Panc1 (cell line): ENCODE measurements at regions not wholly inside any gene's neighbourhood (a gene's known extent, or its start where the extent isn't known, plus 50 kb on each side); places are given as distances from the start of the nearest gene placed in this dataset.

Experiments used
- ATAC-seq: fragments of 200-7000 bp; cut with Tn5 transposase; 2 replicates; pipeline ENCODE4 v1.9.1; 2020; ENCODE audit warnings: mild to moderate bottlenecking, moderate library complexity
- BruUV-seq: library from RNA; stranded (reverse); fragments of 400-500 nt; replicated peaks from 2 replicates; lab custom pipeline; 2021; lab: Mats Ljungman, UMichigan
- CTCF ChIA-PET: fragments of 300-600 bp; sonication (Branson Sonifier 250); formaldehyde crosslinking; loops from one replicate; lab custom pipeline; 2022; ENCODE audit warnings: antibody characterized with exemption; lab: Charles Lee
- POLR2A ChIA-PET: fragments of 300-600 bp; sonication (Branson Sonifier 250); formaldehyde crosslinking; loops from one replicate; lab custom pipeline; 2022; ENCODE audit warnings: antibody characterized with exemption; lab: Charles Lee
- DNase-seq: peaks from one replicate; pipeline ENCODE4 v3.0.0-alpha.2; 2010; ENCODE audit warnings: low read depth, low spot score
- H3K27ac ChIP-seq: 2 replicates; pipeline ENCODE4 v1.5.1; 2011; ENCODE audit warnings: mild to moderate bottlenecking, low read length, inconsistent platforms
- H3K27me3 ChIP-seq: fragments of 200-500 bp; sonication (Bioruptor generic); 2 replicates; pipeline ENCODE4 v1.6.0; 2014; ENCODE audit warnings: low read length, inconsistent platforms; ENCODE audit not compliant: control insufficient read depth, insufficient read depth
- H3K36me3 ChIP-seq: fragments of 200-500 bp; sonication (Bioruptor generic); 2 replicates; pipeline ENCODE4 v1.5.1; 2014; ENCODE audit warnings: inconsistent platforms, mild to moderate bottlenecking, low read length, moderate library complexity; ENCODE audit not compliant: control insufficient read depth, insufficient read depth
- H3K4me1 ChIP-seq: 2 replicates; pipeline ENCODE4 v1.5.1; 2011; ENCODE audit warnings: inconsistent platforms, mild to moderate bottlenecking, low read length, moderate library complexity; ENCODE audit not compliant: control insufficient read depth, insufficient read depth
- H3K4me3 ChIP-seq, 2 experiments: 2 replicates each; pipeline ENCODE4 v1.5.1; 2011 to 2012; ENCODE audit warnings: low read depth in 2 of 2, low read length in 2 of 2, mild to moderate bottlenecking in 2 of 2, inconsistent platforms in 1 of 2, moderate library complexity in 1 of 2
- H3K9me3 ChIP-seq: fragments of 200-500 bp; sonication (Bioruptor generic); 2 replicates; pipeline ENCODE4 v1.5.1; 2014; ENCODE audit warnings: low read depth, mild to moderate bottlenecking, inconsistent platforms, low read length, moderate library complexity; ENCODE audit not compliant: control insufficient read depth, insufficient read depth
- POLR2AphosphoS5 ChIP-seq: IDR thresholded peaks from 2 replicates; pipeline ENCODE4 v1.6.1; 2012; ENCODE audit warnings: mild to moderate bottlenecking, low read depth, low read length, moderate library complexity
- SIN3A ChIP-seq: IDR thresholded peaks from 2 replicates; pipeline ENCODE4 v1.6.1; 2012; ENCODE audit warnings: low read depth, mild to moderate bottlenecking, low read length, moderate library complexity, borderline replicate concordance; ENCODE audit not compliant: insufficient read depth
- TCF7L2 ChIP-seq: IDR thresholded peaks from 2 replicates; pipeline ENCODE4 v1.6.1; 2011; ENCODE audit warnings: mild to moderate bottlenecking, low read depth, low read length, inconsistent platforms
- in situ Hi-C: cut with HindIII; loops from 2 replicates; pipeline ENCODE4 v1.10.0; 2016; ENCODE audit warnings: low sequenced_read_pairs, low pct_unique_long_range_greater_than_20kb
- intact Hi-C: fragments of 100-400 bp; cut with micrococcal nuclease; formaldehyde crosslinking; loops from one replicate; pipeline ENCODE4 v1.10.0; 2022; ENCODE audit not compliant: unreplicated experiment
- TF ChIP-seq, protein P1 (sequence below), 2 experiments: IDR thresholded peaks; 2 replicates each; pipeline ENCODE4 v1.6.1; 2011 to 2012; ENCODE audit warnings: low read depth in 2 of 2, control low read depth in 1 of 2, low read length in 1 of 2, mild to moderate bottlenecking in 1 of 2, moderate library complexity in 1 of 2; ENCODE audit not compliant: insufficient read depth in 1 of 2
- TF ChIP-seq, protein P2 (sequence below): fragments of 450-650 bp; IDR thresholded peaks from 2 replicates; pipeline ENCODE4 v1.5.1; 2017; ENCODE audit warnings: mild to moderate bottlenecking

DNA sequence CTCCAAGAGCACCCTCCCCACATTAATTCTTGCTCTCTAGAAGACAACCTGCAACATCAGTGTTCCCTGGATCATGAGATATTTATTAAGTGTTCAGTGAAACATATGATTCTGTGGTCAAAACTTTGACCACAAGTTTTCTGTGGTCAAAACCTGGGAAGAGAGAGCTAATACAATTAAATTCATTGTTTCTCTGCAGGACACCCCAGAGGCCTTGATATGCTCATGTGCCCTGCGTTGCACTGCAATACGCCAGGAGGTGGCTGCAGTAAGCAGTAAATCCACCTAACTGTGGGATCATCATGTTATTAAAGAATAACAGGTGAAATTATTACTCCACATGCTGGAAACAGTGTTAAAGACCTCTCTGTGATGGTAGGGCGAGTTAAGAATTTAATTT lies 109.3 kb upstream of the SPDL1 start:
- Histone ChIP-seq H3K4me3 (no peak overlapping the region), H3K9me3 (no peaks in the 10 kb centered on the region; the same call in 1 of the 2 replicates), H3K27ac (no peak overlapping the region), H3K27me3 (no peaks in the 10 kb centered on the region), H3K36me3 (no peaks in the 10 kb centered on the region), H3K4me1 (no peaks in the 10 kb centered on the region)
- POLR2A ChIA-PET: no interaction called here
- TF ChIP-seq TCF7L2 (no peak), POLR2AphosphoS5 (no peak), SIN3A (no peak)
- TF ChIP-seq, protein P1, sequence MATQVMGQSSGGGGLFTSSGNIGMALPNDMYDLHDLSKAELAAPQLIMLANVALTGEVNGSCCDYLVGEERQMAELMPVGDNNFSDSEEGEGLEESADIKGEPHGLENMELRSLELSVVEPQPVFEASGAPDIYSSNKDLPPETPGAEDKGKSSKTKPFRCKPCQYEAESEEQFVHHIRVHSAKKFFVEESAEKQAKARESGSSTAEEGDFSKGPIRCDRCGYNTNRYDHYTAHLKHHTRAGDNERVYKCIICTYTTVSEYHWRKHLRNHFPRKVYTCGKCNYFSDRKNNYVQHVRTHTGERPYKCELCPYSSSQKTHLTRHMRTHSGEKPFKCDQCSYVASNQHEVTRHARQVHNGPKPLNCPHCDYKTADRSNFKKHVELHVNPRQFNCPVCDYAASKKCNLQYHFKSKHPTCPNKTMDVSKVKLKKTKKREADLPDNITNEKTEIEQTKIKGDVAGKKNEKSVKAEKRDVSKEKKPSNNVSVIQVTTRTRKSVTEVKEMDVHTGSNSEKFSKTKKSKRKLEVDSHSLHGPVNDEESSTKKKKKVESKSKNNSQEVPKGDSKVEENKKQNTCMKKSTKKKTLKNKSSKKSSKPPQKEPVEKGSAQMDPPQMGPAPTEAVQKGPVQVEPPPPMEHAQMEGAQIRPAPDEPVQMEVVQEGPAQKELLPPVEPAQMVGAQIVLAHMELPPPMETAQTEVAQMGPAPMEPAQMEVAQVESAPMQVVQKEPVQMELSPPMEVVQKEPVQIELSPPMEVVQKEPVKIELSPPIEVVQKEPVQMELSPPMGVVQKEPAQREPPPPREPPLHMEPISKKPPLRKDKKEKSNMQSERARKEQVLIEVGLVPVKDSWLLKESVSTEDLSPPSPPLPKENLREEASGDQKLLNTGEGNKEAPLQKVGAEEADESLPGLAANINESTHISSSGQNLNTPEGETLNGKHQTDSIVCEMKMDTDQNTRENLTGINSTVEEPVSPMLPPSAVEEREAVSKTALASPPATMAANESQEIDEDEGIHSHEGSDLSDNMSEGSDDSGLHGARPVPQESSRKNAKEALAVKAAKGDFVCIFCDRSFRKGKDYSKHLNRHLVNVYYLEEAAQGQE (IDR thresholded peaks at IDR 0.05; ENCODE audit: insufficient read depth in 1 of 2, low read depth in 2 of 2, low read length in 1 of 2): no peak
- TF ChIP-seq, protein P2, sequence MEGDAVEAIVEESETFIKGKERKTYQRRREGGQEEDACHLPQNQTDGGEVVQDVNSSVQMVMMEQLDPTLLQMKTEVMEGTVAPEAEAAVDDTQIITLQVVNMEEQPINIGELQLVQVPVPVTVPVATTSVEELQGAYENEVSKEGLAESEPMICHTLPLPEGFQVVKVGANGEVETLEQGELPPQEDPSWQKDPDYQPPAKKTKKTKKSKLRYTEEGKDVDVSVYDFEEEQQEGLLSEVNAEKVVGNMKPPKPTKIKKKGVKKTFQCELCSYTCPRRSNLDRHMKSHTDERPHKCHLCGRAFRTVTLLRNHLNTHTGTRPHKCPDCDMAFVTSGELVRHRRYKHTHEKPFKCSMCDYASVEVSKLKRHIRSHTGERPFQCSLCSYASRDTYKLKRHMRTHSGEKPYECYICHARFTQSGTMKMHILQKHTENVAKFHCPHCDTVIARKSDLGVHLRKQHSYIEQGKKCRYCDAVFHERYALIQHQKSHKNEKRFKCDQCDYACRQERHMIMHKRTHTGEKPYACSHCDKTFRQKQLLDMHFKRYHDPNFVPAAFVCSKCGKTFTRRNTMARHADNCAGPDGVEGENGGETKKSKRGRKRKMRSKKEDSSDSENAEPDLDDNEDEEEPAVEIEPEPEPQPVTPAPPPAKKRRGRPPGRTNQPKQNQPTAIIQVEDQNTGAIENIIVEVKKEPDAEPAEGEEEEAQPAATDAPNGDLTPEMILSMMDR: peak; percentile 30
- BruUV-seq: no TSS peak
- in situ Hi-C loops (no loop called here), intact Hi-C loops (no loop called here)
- no peak for ATAC-seq
- no peak for DNase-seq
- CTCF ChIA-PET: no interaction called here

- H3K4me3 ChIP-seq: no peak overlapping the region
- TF ChIP-seq, protein P1 (IDR thresholded peaks at IDR 0.05; ENCODE audit: insufficient read depth in 1 of 2, low read depth in 2 of 2, low read length in 1 of 2): no peak
- TF ChIP-seq SIN3A: no peak
- TF ChIP-seq, protein P2: no peak
- no peak for TF ChIP-seq TCF7L2
- TF ChIP-seq POLR2AphosphoS5: no peak
- no peaks in the 10 kb centered on the region for H3K9me3 ChIP-seq
- H3K36me3 ChIP-seq: no peaks in the 10 kb centered on the region
- BruUV-seq: no TSS peak
- H3K4me1 ChIP-seq: no peaks in the 10 kb centered on the region
- H3K27ac ChIP-seq: no peak overlapping the region
- intact Hi-C loops: no loop called here
- ChIA-PET POLR2A (no interaction called here), CTCF (no interaction called here)
- DNase-seq (no peak), ATAC-seq (no peak)
- in situ Hi-C loops: no loop called here
- no peaks in the 10 kb centered on the region for H3K27me3 ChIP-seq
These were observed 111.0 kb upstream of the SPDL1 start for GRCh38 chr5:169472544-169472943.
